B cell (primary cell): ENCODE measurements at regions not wholly inside any gene's neighbourhood (a gene's known extent, or its start where the extent isn't known, plus 50 kb on each side); places are given as distances from the start of the nearest gene placed in this dataset.

Experiments used
- ATAC-seq: fragments of 200-7000 bp; cut with Tn5 transposase; one replicate; pipeline ENCODE4 v1.10.0; 2021; ENCODE audit warnings: low read depth, mild to moderate bottlenecking, moderate number of reproducible peaks, moderate library complexity
- CTCF ChIA-PET: fragments of 350-600 bp; sonication (Branson Sonifier 250); formaldehyde crosslinking; loops from one replicate; lab custom pipeline; 2021; ENCODE audit warnings: antibody characterized with exemption, inconsistent platforms; lab: Charles Lee
- POLR2A ChIA-PET: fragments of 350-600 bp; sonication (Branson Sonifier 250); formaldehyde crosslinking; loops from one replicate; lab custom pipeline; 2021; ENCODE audit warnings: antibody characterized with exemption; lab: Charles Lee
- DNase-seq: peaks from one replicate; pipeline ENCODE4 v3.0.0; 2013
- H2AFZ ChIP-seq: 2 replicates; pipeline ENCODE4 v1.6.1; 2012; ENCODE audit warnings: mild to moderate bottlenecking, low read depth, low read length; ENCODE audit not compliant: insufficient read depth, poor library complexity, severe bottlenecking
- H3K27ac ChIP-seq, 2 donors: 1 replicate in 1 of 2; 2 replicates in 1 of 2; pipeline ENCODE4 v1.5.1; 2012 to 2013; ENCODE audit warnings: low read length in 2 of 2, mild to moderate bottlenecking in 2 of 2, moderate library complexity in 1 of 2
- H3K27me3 ChIP-seq, 4 experiments: fragments of 200-600 bp in 1 of 4; sonication (generic) in 1 of 4; replicated peaks in 1 of 4; 1 replicate in 2 of 4; 2 replicates in 2 of 4; pipeline versions ENCODE4 v1.6.1 to v1.7.0; 2013 to 2016; ENCODE audit warnings: low read length in 3 of 4, mild to moderate bottlenecking in 2 of 4, mixed read lengths in 1 of 4, moderate library complexity in 1 of 4; ENCODE audit not compliant: insufficient read depth in 4 of 4, control insufficient read depth in 3 of 4; ENCODE audit errors: control extremely low read depth in 1 of 4
- H3K36me3 ChIP-seq, 2 experiments: replicated peaks in 1 of 2; 1 replicate in 1 of 2; 2 replicates in 1 of 2; pipeline versions ENCODE4 v1.6.1 to v1.7.1; 2013; ENCODE audit warnings: low read length in 1 of 2; ENCODE audit not compliant: insufficient read depth in 2 of 2, control insufficient read depth in 1 of 2; ENCODE audit errors: control extremely low read depth in 1 of 2, extremely low read depth in 1 of 2
- H3K4me1 ChIP-seq, 2 donors: fragments of 200-600 bp in 1 of 2; sonication (generic) in 1 of 2; 1 replicate in 1 of 2; 2 replicates in 1 of 2; pipeline versions ENCODE4 v1.5.1 to v1.6.1; 2013 to 2017; ENCODE audit warnings: low read length in 2 of 2; ENCODE audit not compliant: control insufficient read depth in 2 of 2, insufficient read depth in 2 of 2
- H3K4me2 ChIP-seq: replicated peaks from 2 replicates; pipeline ENCODE3; 2012; ENCODE audit warnings: mild to moderate bottlenecking, low read depth, low read length; ENCODE audit not compliant: poor library complexity, severe bottlenecking
- H3K4me3 ChIP-seq, 5 experiments: fragments of 200-600 bp in 1 of 5; sonication (generic) in 1 of 5; 1 replicate in 3 of 5; 2 replicates in 2 of 5; pipeline versions ENCODE4 v1.5.1 to v1.7.0; 2011 to 2016; ENCODE audit warnings: low read length in 4 of 5, mild to moderate bottlenecking in 4 of 5, low read depth in 2 of 5, control low read depth in 1 of 5, moderate library complexity in 1 of 5; ENCODE audit not compliant: insufficient read depth in 1 of 5; ENCODE audit errors: control extremely low read depth in 1 of 5, extremely low read depth in 1 of 5
- H3K79me2 ChIP-seq: fragments of 200-600 bp; sonication (generic); one replicate; pipeline ENCODE4 v1.6.0; 2016; ENCODE audit warnings: low read length; ENCODE audit not compliant: control insufficient read depth, insufficient read depth
- H3K9ac ChIP-seq: fragments of 200-600 bp; sonication (generic); 2 replicates; pipeline ENCODE4 v1.6.1; 2017; ENCODE audit warnings: mild to moderate bottlenecking, low read length, moderate library complexity
- H3K9me3 ChIP-seq, 3 donors: one replicate each; pipeline versions ENCODE4 v1.6.1 to v1.7.1; 2013; ENCODE audit warnings: low read length in 2 of 3; ENCODE audit not compliant: control insufficient read depth in 2 of 3, insufficient read depth in 1 of 3; ENCODE audit errors: control extremely low read depth in 1 of 3
- H4K20me1 ChIP-seq: 2 replicates; pipeline ENCODE4 v1.6.0; 2012; ENCODE audit warnings: mild to moderate bottlenecking, low read length; ENCODE audit not compliant: insufficient read depth, control insufficient read depth, poor library complexity, severe bottlenecking
- H3K27ac Mint-ChIP-seq: one replicate; pipeline ENCODE4 v1.8.0; 2021; ENCODE audit warnings: mixed read lengths
- H3K27me3 Mint-ChIP-seq: one replicate; pipeline ENCODE4 v1.8.0; 2021; ENCODE audit warnings: mixed read lengths
- H3K4me1 Mint-ChIP-seq: one replicate; pipeline ENCODE4 v1.8.0; 2021; ENCODE audit warnings: mixed read lengths
- H3K4me3 Mint-ChIP-seq: one replicate; pipeline ENCODE4 v1.8.0; 2021; ENCODE audit warnings: mixed read lengths
- H3K9me3 Mint-ChIP-seq: one replicate; pipeline ENCODE4 v1.8.0; 2022; ENCODE audit warnings: mixed read lengths; ENCODE audit not compliant: insufficient read depth
- EZH2 ChIP-seq: IDR thresholded peaks from 2 replicates; pipeline ENCODE4 v1.6.1; 2012; ENCODE audit warnings: borderline replicate concordance, low read depth, mild to moderate bottlenecking, moderate library complexity, low read length; ENCODE audit not compliant: insufficient read depth, poor library complexity, severe bottlenecking
- WGBS: methylation state at CpG from one replicate; pipeline ENCODE4 v1.1.5; 2013; ENCODE audit warnings: missing lambda C conversion rate; ENCODE audit not compliant: insufficient coverage; 5-methylcytosine and 5-hydroxymethylcytosine counted together
- intact Hi-C: fragments of 100-400 bp; cut with micrococcal nuclease; formaldehyde crosslinking; loops from one replicate; pipeline ENCODE4 v1.10.0; 2022
- TF ChIP-seq, protein P1 (sequence below): fragments of 200-600 bp; IDR thresholded peaks from one replicate; pipeline ENCODE4 v1.8.0; 2022; ENCODE audit warnings: antibody characterized with exemption, mild to moderate bottlenecking

- no peaks in the 10 kb centered on the region for H3K4me1 Mint-ChIP-seq
- peaks cover 14% of the 10 kb centered on the region for H3K9me3 Mint-ChIP-seq
- no peak for ATAC-seq
Observed at GRCh38 chr15:49758856-49759255, 138.0 kb downstream of the DTWD1 start.

GRCh38 chr15:49760749-49761148 is 139.9 kb downstream of the DTWD1 start:
- H4K20me1 ChIP-seq, result no peaks in the 10 kb centered on the region
- H3K36me3 ChIP-seq, result no peaks in the 10 kb centered on the region
- H3K27ac ChIP-seq, result no peak overlapping the region
- ChIA-PET CTCF (no interaction called here), POLR2A (no interaction called here)
- H3K4me1 ChIP-seq, result no peaks in the 10 kb centered on the region
- Mint-ChIP-seq H3K27ac (no peak overlapping the region), H3K4me1 (no peaks in the 10 kb centered on the region), H3K9me3 (peaks cover 19% of the 10 kb centered on the region), H3K4me3 (no peak overlapping the region), H3K27me3 (no peaks in the 10 kb centered on the region)
- H3K4me2 ChIP-seq, result no peak overlapping the region
- DNase-seq (no peak), ATAC-seq (no peak)
- H2AFZ ChIP-seq, result no peak overlapping the region
- intact Hi-C loops, result no loop called here
- no peak overlapping the region for H3K9ac ChIP-seq
- no peak overlapping the region for H3K4me3 ChIP-seq
- TF ChIP-seq EZH2, result no peak
- TF ChIP-seq, protein P1, sequence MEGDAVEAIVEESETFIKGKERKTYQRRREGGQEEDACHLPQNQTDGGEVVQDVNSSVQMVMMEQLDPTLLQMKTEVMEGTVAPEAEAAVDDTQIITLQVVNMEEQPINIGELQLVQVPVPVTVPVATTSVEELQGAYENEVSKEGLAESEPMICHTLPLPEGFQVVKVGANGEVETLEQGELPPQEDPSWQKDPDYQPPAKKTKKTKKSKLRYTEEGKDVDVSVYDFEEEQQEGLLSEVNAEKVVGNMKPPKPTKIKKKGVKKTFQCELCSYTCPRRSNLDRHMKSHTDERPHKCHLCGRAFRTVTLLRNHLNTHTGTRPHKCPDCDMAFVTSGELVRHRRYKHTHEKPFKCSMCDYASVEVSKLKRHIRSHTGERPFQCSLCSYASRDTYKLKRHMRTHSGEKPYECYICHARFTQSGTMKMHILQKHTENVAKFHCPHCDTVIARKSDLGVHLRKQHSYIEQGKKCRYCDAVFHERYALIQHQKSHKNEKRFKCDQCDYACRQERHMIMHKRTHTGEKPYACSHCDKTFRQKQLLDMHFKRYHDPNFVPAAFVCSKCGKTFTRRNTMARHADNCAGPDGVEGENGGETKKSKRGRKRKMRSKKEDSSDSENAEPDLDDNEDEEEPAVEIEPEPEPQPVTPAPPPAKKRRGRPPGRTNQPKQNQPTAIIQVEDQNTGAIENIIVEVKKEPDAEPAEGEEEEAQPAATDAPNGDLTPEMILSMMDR, result no peak
- no CpG with 5 or more reads among the region's 1 CpG for WGBS
- H3K9me3 ChIP-seq, result peaks cover 0 to 18% (median 3%) of the 10 kb centered on the region in 3 donors
- no peaks in the 10 kb centered on the region for H3K27me3 ChIP-seq
- no peaks in the 10 kb centered on the region for H3K79me2 ChIP-seq

More at GRCh38 chr15:49758856-49759255, 138.0 kb downstream of the DTWD1 start:
- Histone ChIP-seq H3K27me3 (no peaks in the 10 kb centered on the region), H4K20me1 (no peaks in the 10 kb centered on the region), H3K4me2 (no peak overlapping the region), H3K27ac (no peak overlapping the region), H2AFZ (no peak overlapping the region), H3K9me3 (peaks cover 0 to 12% (median 3%) of the 10 kb centered on the region in 3 donors), H3K79me2 (no peaks in the 10 kb centered on the region), H3K4me3 (no peak overlapping the region), H3K4me1 (no peaks in the 10 kb centered on the region), H3K36me3 (no peaks in the 10 kb centered on the region), H3K9ac (no peak overlapping the region)
- Mint-ChIP-seq H3K27me3 (no peaks in the 10 kb centered on the region), H3K27ac (no peak overlapping the region), H3K4me3 (no peak overlapping the region)
- ChIA-PET POLR2A (no interaction called here), CTCF (no interaction called here)
- intact Hi-C loops, result no loop called here
- no peak for DNase-seq
- TF ChIP-seq, protein P1, result no peak
- TF ChIP-seq EZH2, result no peak
- WGBS, result no CpG with 5 or more reads among the region's 2 CpGs
